GM12878 (cell line): ENCODE measurements at regions not wholly inside any gene's neighbourhood (a gene's known extent, or its start where the extent isn't known, plus 50 kb on each side); places are given as distances from the start of the nearest gene placed in this dataset.

Experiments used
- ATAC-seq: fragments of 200-7000 bp; cut with Tn5 transposase; 3 replicates; pipeline ENCODE4 v1.9.1; 2020; ENCODE audit warnings: mild to moderate bottlenecking, moderate library complexity
- BruUV-seq: library from RNA; stranded (reverse); fragments of 400-500 nt; replicated peaks from 2 replicates; lab custom pipeline; 2021; lab: Mats Ljungman, UMichigan
- CTCF ChIA-PET: fragments of 300-600 bp; sonication (Branson Sonifier 250); formaldehyde crosslinking; extraction: SDS; loops from one replicate; lab custom pipeline; 2021; ENCODE audit warnings: inconsistent platforms; lab: Yijun Ruan, JAX
- POLR2A ChIA-PET: fragments of 350-600 bp; formaldehyde crosslinking; extraction: SDS; loops from one replicate; lab custom pipeline; 2021; ENCODE audit warnings: inconsistent platforms; lab: Charles Lee
- RAD21 ChIA-PET: fragments of 300-600 bp; sonication (Branson Sonifier 250); formaldehyde crosslinking; loops from one replicate; lab custom pipeline; 2023; ENCODE audit warnings: antibody characterized with exemption; ENCODE audit not compliant: unreplicated experiment; lab: Charles Lee
- SMC1A ChIA-PET: fragments of 300-600 bp; sonication (Branson Sonifier 250); formaldehyde crosslinking; loops from one replicate; lab custom pipeline; 2023; ENCODE audit not compliant: unreplicated experiment, uncharacterized antibody; lab: Charles Lee
- DNase-seq: peaks from one replicate; pipeline ENCODE4 v3.0.0-alpha.2; 2011; ENCODE audit warnings: low read depth, low spot score
- FAIRE-seq: peaks from 3 replicates; lab custom pipeline; 2011; peaks lifted over from hg19 to GRCh38; lab: Jason Lieb, UNC
- H2AFZ ChIP-seq: 2 replicates; pipeline ENCODE4 v1.6.0; 2011; ENCODE audit warnings: low read depth, low read length, control low read depth; ENCODE audit not compliant: control insufficient read depth
- H3K27ac ChIP-seq: 2 replicates; pipeline ENCODE4 v1.5.1; 2011; ENCODE audit warnings: control low read depth; ENCODE audit not compliant: control insufficient read depth, insufficient read depth
- H3K27me3 ChIP-seq, 2 experiments: replicated peaks in 1 of 2; 2 replicates each; pipeline versions ENCODE4 v1.6.0 to v1.6.1; 2011; ENCODE audit warnings: low read length in 1 of 2; ENCODE audit not compliant: control insufficient read depth in 2 of 2, insufficient read depth in 2 of 2
- H3K36me3 ChIP-seq, 2 experiments: 2 replicates each; pipeline ENCODE4 v1.5.1; 2011; ENCODE audit warnings: low read length in 1 of 2; ENCODE audit not compliant: control insufficient read depth in 2 of 2, insufficient read depth in 2 of 2
- H3K4me1 ChIP-seq: 2 replicates; pipeline ENCODE4 v1.6.1; 2011; ENCODE audit warnings: mild to moderate bottlenecking, low read length, moderate library complexity, mixed read lengths; ENCODE audit not compliant: control insufficient read depth, insufficient read depth
- H3K4me2 ChIP-seq: 2 replicates; pipeline ENCODE4 v1.6.0; 2011; ENCODE audit warnings: control low read depth; ENCODE audit not compliant: control insufficient read depth, insufficient read depth
- H3K4me3 ChIP-seq: fragments of 200-600 bp; sonication (generic); 2 replicates; pipeline ENCODE4 v1.5.1; 2016
- H3K79me2 ChIP-seq: 2 replicates; pipeline ENCODE4 v1.6.0; 2011; ENCODE audit warnings: low read length; ENCODE audit not compliant: control insufficient read depth, insufficient read depth
- H3K9ac ChIP-seq: 2 replicates; pipeline ENCODE4 v1.8.0; 2011; ENCODE audit warnings: low read length, control low read depth, mixed read lengths; ENCODE audit not compliant: control insufficient read depth, insufficient read depth
- H3K9me3 ChIP-seq: replicated peaks from 3 replicates; pipeline ENCODE4 v1.5.1; 2011; ENCODE audit warnings: mild to moderate bottlenecking, low read length; ENCODE audit not compliant: control insufficient read depth, insufficient read depth
- H4K20me1 ChIP-seq: 2 replicates; pipeline ENCODE4 v1.6.0; 2011; ENCODE audit not compliant: control insufficient read depth, insufficient read depth
- CUX1 ChIP-seq: IDR thresholded peaks from 2 replicates; pipeline ENCODE4 v1.6.1; 2012; ENCODE audit warnings: improper control_type of control experiment, low read depth, low read length; ENCODE audit not compliant: insufficient replicate concordance
- EGR1 ChIP-seq, 2 experiments: IDR thresholded peaks; 1 replicate in 1 of 2; 2 replicates in 1 of 2; pipeline ENCODE4 v1.6.1; 2011 to 2012; ENCODE audit warnings: low read depth in 2 of 2, low read length in 2 of 2, borderline replicate concordance in 1 of 2, mild to moderate bottlenecking in 1 of 2, moderate library complexity in 1 of 2
- EZH2 ChIP-seq: IDR thresholded peaks from 2 replicates; pipeline ENCODE4 v1.6.1; 2012; ENCODE audit warnings: low read depth, mild to moderate bottlenecking, control low read depth, inconsistent platforms, low read length, borderline replicate concordance; ENCODE audit not compliant: control insufficient read depth
- HDAC6 ChIP-seq: fragments of 200-600 bp; sonication (generic); IDR thresholded peaks from one replicate; pipeline ENCODE4 v1.8.0; 2017; ENCODE audit warnings: antibody characterized with exemption; ENCODE audit not compliant: unreplicated experiment
- IRF5 ChIP-seq: fragments of 450-650 bp; IDR thresholded peaks from 2 replicates; pipeline ENCODE4 v1.6.1; 2017; ENCODE audit warnings: borderline replicate concordance
- JUNB ChIP-seq: IDR thresholded peaks from 2 replicates; pipeline ENCODE4 v1.6.1; 2016; ENCODE audit warnings: antibody characterized with exemption, mild to moderate bottlenecking
- JUND ChIP-seq: IDR thresholded peaks from 2 replicates; pipeline ENCODE4 v1.6.1; 2012; ENCODE audit warnings: low read depth, mild to moderate bottlenecking, low read length, improper control_type of control experiment, moderate library complexity
- KLF5 ChIP-seq: fragments of 450-650 bp; IDR thresholded peaks from 2 replicates; pipeline ENCODE4 v1.6.1; 2014; ENCODE audit warnings: mild to moderate bottlenecking; ENCODE audit not compliant: partially characterized antibody
- MTA3 ChIP-seq: IDR thresholded peaks from 2 replicates; pipeline ENCODE4 v1.6.1; 2012; ENCODE audit warnings: low read length, inconsistent platforms, borderline replicate concordance
- MXI1 ChIP-seq: fragments of 150-350 bp; IDR thresholded peaks from 2 replicates; pipeline ENCODE4 v1.6.1; 2011; ENCODE audit warnings: low read depth, mild to moderate bottlenecking, inconsistent platforms, low read length, improper control_type of control experiment
- SKIL ChIP-seq: fragments of 450-650 bp; IDR thresholded peaks from 2 replicates; pipeline ENCODE4 v1.6.1; 2017; ENCODE audit warnings: mild to moderate bottlenecking, low read depth, inconsistent platforms; ENCODE audit not compliant: poor library complexity, severe bottlenecking
- SMC3 ChIP-seq: IDR thresholded peaks from 2 replicates; pipeline ENCODE4 v1.6.1; 2011; ENCODE audit warnings: low read length, improper control_type of control experiment, borderline replicate concordance
- STAT3 ChIP-seq: IDR thresholded peaks from 2 replicates; pipeline ENCODE4 v1.6.1; 2011; ENCODE audit warnings: low read depth, low read length, improper control_type of control experiment
- TAF1 ChIP-seq: IDR thresholded peaks from 2 replicates; pipeline ENCODE4 v1.6.1; 2011; ENCODE audit warnings: mild to moderate bottlenecking, low read depth, low read length, borderline replicate concordance
- TCF12 ChIP-seq: IDR thresholded peaks from 2 replicates; pipeline ENCODE4 v1.6.1; 2011; ENCODE audit warnings: low read depth, mild to moderate bottlenecking, low read length
- WGBS: methylation state at CpG from one replicate; pipeline ENCODE4 v1.1.6; 2016; ENCODE audit warnings: low lambda C conversion rate; ENCODE audit not compliant: insufficient replicate concordance, insufficient coverage; ENCODE audit errors: missing lambda C conversion rate; 5-methylcytosine and 5-hydroxymethylcytosine counted together
- in situ Hi-C: fragments of 300-500 bp; cut with MboI; formaldehyde crosslinking; loops from 9 replicates; pipeline ENCODE4 v1.14.3; 2018; ENCODE audit warnings: mixed read lengths
- intact Hi-C: fragments of 100-400 bp; cut with micrococcal nuclease; formaldehyde crosslinking; loops from one replicate; pipeline ENCODE4 v1.14.2; 2022; ENCODE audit not compliant: unreplicated experiment

GRCh38 chr1:94305704-94306103 lies 68.3 kb upstream of the ARHGAP29 start:
- no peak overlapping the region for H3K9ac ChIP-seq
- no peaks in the 10 kb centered on the region for H3K36me3 ChIP-seq
- TF ChIP-seq KLF5 (no peak), SKIL (no peak), TCF12 (no peak), CUX1 (no peak), EZH2 (no peak), STAT3 (no peak), MTA3 (no peak), JUNB (no peak), HDAC6 (no peak), IRF5 (no peak), MXI1 (no peak), TAF1 (no peak), SMC3 (no peak), EGR1 (IDR thresholded peaks at IDR 0.05; ENCODE audit: borderline replicate concordance in 1 of 2, low read depth in 2 of 2, low read length in 2 of 2) (no peak), JUND (no peak)
- H3K4me3 ChIP-seq = no peak overlapping the region
- ChIA-PET POLR2A (no interaction called here), CTCF (no interaction called here), SMC1A (no interaction called here), RAD21 (no interaction called here)
- H3K4me1 ChIP-seq = no peaks in the 10 kb centered on the region
- no peak overlapping the region for H3K27ac ChIP-seq
- intact Hi-C loops = no loop called here
- H3K9me3 ChIP-seq = no peaks in the 10 kb centered on the region
- H3K4me2 ChIP-seq = no peak overlapping the region
- no peaks in the 10 kb centered on the region; a peak in 2 of 4 replicates for H3K27me3 ChIP-seq
- H4K20me1 ChIP-seq = no peaks in the 10 kb centered on the region
- H3K79me2 ChIP-seq = no peaks in the 10 kb centered on the region
- H2AFZ ChIP-seq = no peak overlapping the region
- WGBS = 0% methylated on average over 1 of the region's 1 CpG
- in situ Hi-C loops = no loop called here
- FAIRE-seq (no peak), ATAC-seq (no peak), DNase-seq (no peak)
- BruUV-seq = no TSS peak
